ENCODE measurements at regions not wholly inside any gene's neighbourhood (a gene's known extent, or its start where the extent isn't known, plus 50 kb on each side); places are given as distances from the start of the nearest gene placed in this dataset.

- H3K27ac ChIP-seq (ENCODE audit: low read depth, low read length): no peak overlapping the region
- no peak overlapping the region for H3K9ac ChIP-seq (ENCODE audit: low read length)
- H3K79me2 ChIP-seq (ENCODE audit: insufficient read depth, low read length): no peaks in the 10 kb centered on the region
- H3K27me3 ChIP-seq (ENCODE audit: low read length): no peaks in the 10 kb centered on the region
- H3F3A ChIP-seq (ENCODE audit: insufficient read depth): no peaks in the 10 kb centered on the region
- no peak overlapping the region for H2AFZ ChIP-seq (ENCODE audit: low read depth, low read length, severe bottlenecking)
- no peaks in the 10 kb centered on the region for H3K36me3 ChIP-seq (ENCODE audit: low read length)
- H3K4me3 ChIP-seq (ENCODE audit: insufficient read depth, low read length, poor library complexity, severe bottlenecking): no peak overlapping the region
- no peaks in the 10 kb centered on the region for H3K9me2 ChIP-seq (replicated peaks; ENCODE audit: insufficient read depth, low read length)
- TF ChIP-seq CTCF (IDR thresholded peaks at IDR 0.05; ENCODE audit: insufficient read depth, low read length, poor library complexity, severe bottlenecking) (no peak), EZH2phosphoT487 (conservative IDR thresholded peaks at IDR 0.05; ENCODE audit: low read length) (no peak)
- H3K4me2 ChIP-seq (ENCODE audit: low read depth, low read length, poor library complexity, severe bottlenecking): no peak overlapping the region
- H4K20me1 ChIP-seq (ENCODE audit: low read depth, low read length): no peaks in the 10 kb centered on the region
- H3K9me3 ChIP-seq (ENCODE audit: insufficient read depth, low read length): no peaks in the 10 kb centered on the region
Observed at GRCh38 chr5:152819891-152820290, 414.8 kb upstream of the NMUR2 start.

GRCh38 chr5:152824316-152824715 is 419.2 kb upstream of the NMUR2 start:
- Histone ChIP-seq H3K4me2 (ENCODE audit: low read depth, low read length, poor library complexity, severe bottlenecking) (no peak overlapping the region), H3K9me3 (ENCODE audit: insufficient read depth, low read length) (no peaks in the 10 kb centered on the region), H3K36me3 (ENCODE audit: low read length) (no peaks in the 10 kb centered on the region), H3K4me3 (ENCODE audit: insufficient read depth, low read length, poor library complexity, severe bottlenecking) (no peak overlapping the region), H2AFZ (ENCODE audit: low read depth, low read length, severe bottlenecking) (no peak overlapping the region), H3F3A (ENCODE audit: insufficient read depth) (no peaks in the 10 kb centered on the region), H3K79me2 (ENCODE audit: insufficient read depth, low read length) (no peaks in the 10 kb centered on the region), H3K27ac (ENCODE audit: low read depth, low read length) (no peak overlapping the region), H4K20me1 (ENCODE audit: low read depth, low read length) (no peaks in the 10 kb centered on the region), H3K9ac (ENCODE audit: low read length) (no peak overlapping the region), H3K27me3 (ENCODE audit: low read length) (no peaks in the 10 kb centered on the region), H3K9me2 (replicated peaks; ENCODE audit: insufficient read depth, low read length) (no peaks in the 10 kb centered on the region)
- TF ChIP-seq CTCF (IDR thresholded peaks at IDR 0.05; ENCODE audit: insufficient read depth, low read length, poor library complexity, severe bottlenecking): no peak
- TF ChIP-seq EZH2phosphoT487 (conservative IDR thresholded peaks at IDR 0.05; ENCODE audit: low read length): no peak

DNA sequence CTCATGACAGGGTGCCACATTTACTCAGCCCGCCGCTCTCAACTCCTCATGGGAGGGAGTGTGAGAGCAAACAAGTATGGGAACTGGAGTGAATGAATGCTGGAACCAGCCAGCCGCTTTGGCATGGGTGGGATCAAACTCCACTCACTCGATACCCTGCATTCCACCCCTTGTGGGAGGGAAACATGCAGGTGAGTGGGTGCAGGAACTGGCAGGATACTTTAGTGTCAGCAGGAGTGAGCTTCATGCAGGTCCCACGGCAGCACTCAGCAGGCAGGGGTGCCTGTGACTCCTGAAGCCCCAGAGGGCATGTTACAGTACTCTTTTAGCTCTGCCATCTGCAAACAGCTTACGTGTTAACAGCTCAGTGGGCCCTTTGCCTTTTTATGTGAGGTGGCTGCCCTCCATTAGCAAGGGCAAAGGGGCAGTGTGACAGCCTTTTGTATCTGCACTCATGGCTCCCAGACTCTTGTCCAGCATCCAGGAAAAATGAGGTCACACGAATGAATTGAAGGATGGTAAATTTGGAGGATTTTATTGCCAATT is 433.2 kb upstream of the NMUR2 start:
- no peak overlapping the region for H3K4me3 ChIP-seq (ENCODE audit: insufficient read depth, low read length, poor library complexity, severe bottlenecking)
- H3K27ac ChIP-seq (ENCODE audit: low read depth, low read length): no peak overlapping the region
- no peak overlapping the region for H3K9ac ChIP-seq (ENCODE audit: low read length)
- no peaks in the 10 kb centered on the region for H3K36me3 ChIP-seq (ENCODE audit: low read length)
- no peaks in the 10 kb centered on the region for H3K9me2 ChIP-seq (replicated peaks; ENCODE audit: insufficient read depth, low read length)
- no peak overlapping the region for H2AFZ ChIP-seq (ENCODE audit: low read depth, low read length, severe bottlenecking)
- H3K9me3 ChIP-seq (ENCODE audit: insufficient read depth, low read length): no peaks in the 10 kb centered on the region
- TF ChIP-seq EZH2phosphoT487 (conservative IDR thresholded peaks at IDR 0.05; ENCODE audit: low read length) (no peak), CTCF (IDR thresholded peaks at IDR 0.05; ENCODE audit: insufficient read depth, low read length, poor library complexity, severe bottlenecking) (no peak)
- H3K4me2 ChIP-seq (ENCODE audit: low read depth, low read length, poor library complexity, severe bottlenecking): no peak overlapping the region
- no peaks in the 10 kb centered on the region for H3F3A ChIP-seq (ENCODE audit: insufficient read depth)
- H3K27me3 ChIP-seq (ENCODE audit: low read length): no peaks in the 10 kb centered on the region
- no peaks in the 10 kb centered on the region for H4K20me1 ChIP-seq (ENCODE audit: low read depth, low read length)
- no peaks in the 10 kb centered on the region for H3K79me2 ChIP-seq (ENCODE audit: insufficient read depth, low read length)

All from SU-DHL-6 (cell line).